Endodermal cell (in vitro differentiated cells): ENCODE measurements at regions not wholly inside any gene's neighbourhood (a gene's known extent, or its start where the extent isn't known, plus 50 kb on each side); places are given as distances from the start of the nearest gene placed in this dataset.

Experiments used
- DNase-seq: peaks from one replicate; pipeline ENCODE4 v3.0.0-alpha.2; 2017
- H3K27ac ChIP-seq: 2 replicates; pipeline ENCODE4 v1.5.1; 2013; ENCODE audit warnings: mild to moderate bottlenecking, low read depth, low read length, moderate library complexity
- H3K27me3 ChIP-seq: 2 replicates; pipeline ENCODE4 v1.6.1; 2013; ENCODE audit warnings: mild to moderate bottlenecking, low read length, moderate library complexity; ENCODE audit not compliant: insufficient read depth, control insufficient read depth, poor library complexity, severe bottlenecking
- H3K36me3 ChIP-seq: 2 replicates; pipeline ENCODE4 v1.7.0; 2013; ENCODE audit warnings: mild to moderate bottlenecking, low read length, moderate library complexity; ENCODE audit not compliant: control insufficient read depth, insufficient read depth
- H3K4me1 ChIP-seq: one replicate; pipeline ENCODE4 v1.7.0; 2013; ENCODE audit warnings: low read length; ENCODE audit not compliant: control insufficient read depth, insufficient read depth
- H3K4me3 ChIP-seq: 2 replicates; pipeline ENCODE4 v1.5.1; 2013; ENCODE audit warnings: mild to moderate bottlenecking, low read length, moderate library complexity
- H3K9ac ChIP-seq: 2 replicates; pipeline ENCODE4 v1.6.1; 2013; ENCODE audit warnings: mild to moderate bottlenecking, low read length, moderate library complexity; ENCODE audit not compliant: poor library complexity, severe bottlenecking; ENCODE audit errors: extremely low read depth
- H3K9me3 ChIP-seq: 2 replicates; pipeline ENCODE4 v1.6.1; 2013; ENCODE audit warnings: mild to moderate bottlenecking, low read length, moderate library complexity; ENCODE audit not compliant: control insufficient read depth
- H3K27ac Mint-ChIP-seq: 2 replicates; pipeline ENCODE4 v1.8.0; 2020; ENCODE audit warnings: mixed read lengths
- H3K27me3 Mint-ChIP-seq: 2 replicates; pipeline ENCODE4 v1.8.0; 2021; ENCODE audit warnings: mild to moderate bottlenecking, mixed read lengths; ENCODE audit not compliant: insufficient read depth
- H3K36me3 Mint-ChIP-seq: 2 replicates; pipeline ENCODE4 v1.8.0; 2020; ENCODE audit warnings: low read depth, mixed read lengths
- H3K4me1 Mint-ChIP-seq: 2 replicates; pipeline ENCODE4 v1.8.0; 2020; ENCODE audit warnings: mixed read lengths
- H3K4me3 Mint-ChIP-seq: 2 replicates; pipeline ENCODE4 v1.8.0; 2020; ENCODE audit warnings: mild to moderate bottlenecking, moderate library complexity, mixed read lengths
- H3K9me3 Mint-ChIP-seq: 2 replicates; pipeline ENCODE4 v1.8.0; 2020; ENCODE audit warnings: mild to moderate bottlenecking, mixed read lengths
- WGBS, 2 experiments: methylation state at CpG; one replicate each; pipeline versions ENCODE4 v1.1.5 to v1.1.7; 2013; ENCODE audit warnings: missing lambda C conversion rate in 2 of 2, mixed read lengths in 1 of 2; ENCODE audit not compliant: insufficient coverage in 1 of 2, insufficient read length in 1 of 2; 5-methylcytosine and 5-hydroxymethylcytosine counted together
- TF ChIP-seq, protein P1 (sequence below): fragments of 200-600 bp; sonication (generic); conservative IDR thresholded peaks from 2 replicates; pipeline ENCODE4 v1.5.0; 2021; ENCODE audit warnings: antibody characterized with exemption, mild to moderate bottlenecking

DNA sequence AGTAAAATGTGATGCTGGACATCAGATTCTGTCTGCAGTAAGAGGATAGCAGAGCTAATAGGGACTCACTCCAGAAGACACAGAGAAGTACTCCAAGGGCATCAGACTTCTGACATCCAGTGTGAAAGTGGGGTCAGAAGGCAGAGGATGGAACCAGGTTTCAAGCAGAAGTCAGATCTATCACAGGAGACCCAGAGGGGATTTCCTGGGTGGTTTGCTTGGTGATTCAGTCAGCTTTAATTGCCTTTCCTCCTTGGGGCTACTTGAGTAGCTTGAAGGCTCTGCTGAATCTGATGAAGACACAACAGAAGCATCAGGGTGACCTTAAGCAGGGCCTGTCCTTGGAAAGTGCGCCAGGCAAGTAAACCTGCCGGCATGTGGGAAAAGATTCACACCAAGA lies 300.6 kb downstream of the COG6 start:
- Mint-ChIP-seq H3K36me3 (no peaks in the 10 kb centered on the region), H3K4me3 (no peak overlapping the region), H3K27ac (no peak overlapping the region), H3K27me3 (no peaks in the 10 kb centered on the region), H3K4me1 (peaks cover 5% of the 10 kb centered on the region), H3K9me3 (no peaks in the 10 kb centered on the region)
- H3K9ac ChIP-seq = no peak overlapping the region
- TF ChIP-seq, protein P1, sequence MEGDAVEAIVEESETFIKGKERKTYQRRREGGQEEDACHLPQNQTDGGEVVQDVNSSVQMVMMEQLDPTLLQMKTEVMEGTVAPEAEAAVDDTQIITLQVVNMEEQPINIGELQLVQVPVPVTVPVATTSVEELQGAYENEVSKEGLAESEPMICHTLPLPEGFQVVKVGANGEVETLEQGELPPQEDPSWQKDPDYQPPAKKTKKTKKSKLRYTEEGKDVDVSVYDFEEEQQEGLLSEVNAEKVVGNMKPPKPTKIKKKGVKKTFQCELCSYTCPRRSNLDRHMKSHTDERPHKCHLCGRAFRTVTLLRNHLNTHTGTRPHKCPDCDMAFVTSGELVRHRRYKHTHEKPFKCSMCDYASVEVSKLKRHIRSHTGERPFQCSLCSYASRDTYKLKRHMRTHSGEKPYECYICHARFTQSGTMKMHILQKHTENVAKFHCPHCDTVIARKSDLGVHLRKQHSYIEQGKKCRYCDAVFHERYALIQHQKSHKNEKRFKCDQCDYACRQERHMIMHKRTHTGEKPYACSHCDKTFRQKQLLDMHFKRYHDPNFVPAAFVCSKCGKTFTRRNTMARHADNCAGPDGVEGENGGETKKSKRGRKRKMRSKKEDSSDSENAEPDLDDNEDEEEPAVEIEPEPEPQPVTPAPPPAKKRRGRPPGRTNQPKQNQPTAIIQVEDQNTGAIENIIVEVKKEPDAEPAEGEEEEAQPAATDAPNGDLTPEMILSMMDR = no peak
- no peak overlapping the region for H3K27ac ChIP-seq
- no peaks in the 10 kb centered on the region for H3K9me3 ChIP-seq
- H3K4me1 ChIP-seq = no peaks in the 10 kb centered on the region
- H3K36me3 ChIP-seq = no peaks in the 10 kb centered on the region
- no peak for DNase-seq
- no peaks in the 10 kb centered on the region for H3K27me3 ChIP-seq
- no peak overlapping the region for H3K4me3 ChIP-seq
- 67 to 98% methylated on average over 1 to 2 of the region's 2 CpGs for WGBS, 2 experiments

DNA sequence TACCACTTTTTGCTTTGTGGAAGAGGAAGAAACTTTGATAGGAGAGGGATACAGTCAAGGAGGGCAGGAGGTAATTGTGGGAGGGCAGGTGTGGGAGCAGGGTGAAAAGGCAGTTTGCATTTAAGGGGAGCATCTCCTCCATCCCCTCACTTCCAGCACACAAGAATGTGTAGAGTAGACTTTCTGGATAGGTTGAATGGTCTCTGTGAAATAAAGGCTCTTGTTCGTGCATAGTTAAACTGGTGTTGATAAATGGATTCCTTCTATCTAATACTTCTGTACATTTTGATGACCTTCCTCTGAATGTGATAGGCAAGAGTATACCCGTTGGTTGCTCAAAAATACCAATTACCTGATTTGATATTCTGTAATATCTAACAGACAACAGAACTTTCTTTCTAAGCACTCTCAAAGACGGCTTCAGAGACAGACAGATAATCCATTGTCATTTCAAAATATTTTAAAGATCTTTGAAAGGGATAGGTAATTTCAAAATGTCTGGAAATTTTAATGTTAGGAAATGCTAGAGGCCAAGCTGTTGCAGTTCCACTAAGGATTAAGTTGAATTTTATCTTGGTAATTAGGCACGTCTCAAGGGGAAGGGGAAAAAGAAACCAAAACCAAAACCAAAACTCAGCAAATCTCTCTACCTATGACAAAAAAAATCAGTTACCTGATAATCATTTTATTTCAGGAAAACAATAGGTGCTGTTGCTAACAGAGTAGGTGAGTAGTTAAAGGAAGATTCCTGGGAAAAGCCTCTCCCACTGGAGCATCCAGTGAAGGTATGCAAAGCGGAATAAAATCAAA lies 302.6 kb downstream of the COG6 start:
- H3K4me1 ChIP-seq = no peaks in the 10 kb centered on the region
- Mint-ChIP-seq H3K27ac (no peak overlapping the region), H3K4me3 (no peak overlapping the region), H3K27me3 (no peaks in the 10 kb centered on the region), H3K9me3 (no peaks in the 10 kb centered on the region), H3K4me1 (no peaks in the 10 kb centered on the region), H3K36me3 (no peaks in the 10 kb centered on the region)
- TF ChIP-seq, protein P1 = no peak
- DNase-seq = no peak
- no peak overlapping the region for H3K9ac ChIP-seq
- H3K27me3 ChIP-seq = no peaks in the 10 kb centered on the region
- WGBS, 2 experiments = 80 to 82% methylated on average over 2 to 4 of the region's 5 CpGs
- H3K4me3 ChIP-seq = no peak overlapping the region
- no peaks in the 10 kb centered on the region for H3K36me3 ChIP-seq
- no peak overlapping the region for H3K27ac ChIP-seq
- H3K9me3 ChIP-seq = no peaks in the 10 kb centered on the region

DNA sequence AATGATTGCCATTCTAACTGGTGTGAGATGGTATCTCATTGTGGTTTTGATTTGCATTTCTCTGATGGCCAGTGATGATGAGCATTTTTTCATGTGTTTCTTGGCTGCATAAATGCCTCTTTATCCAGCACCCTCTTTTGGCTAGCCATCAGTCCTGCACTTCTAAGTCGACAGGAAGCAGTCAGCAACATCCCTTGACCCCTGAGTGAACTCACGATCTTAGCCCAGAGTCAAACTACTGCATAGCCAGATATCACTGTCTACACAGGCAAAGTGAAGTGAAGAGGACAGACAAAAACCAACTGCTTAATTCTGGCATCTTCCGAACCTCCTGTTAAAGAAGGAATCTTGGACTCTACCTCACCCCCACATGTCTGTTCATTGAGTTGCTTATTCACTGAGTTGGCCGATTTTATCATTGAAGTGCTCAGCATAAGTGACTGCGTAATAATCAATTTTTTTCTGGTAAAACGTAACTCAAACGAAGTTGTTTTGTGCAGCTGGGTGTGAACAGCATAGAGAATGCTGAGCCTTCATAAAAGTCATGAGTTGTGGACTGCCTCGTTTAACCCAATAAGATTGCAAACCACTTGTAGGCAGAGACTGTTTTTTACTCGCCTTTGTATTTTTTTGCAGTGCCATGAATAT lies 304.2 kb downstream of the COG6 start:
- H3K4me1 ChIP-seq = no peaks in the 10 kb centered on the region
- Mint-ChIP-seq H3K27ac (no peak overlapping the region), H3K9me3 (no peaks in the 10 kb centered on the region), H3K27me3 (no peaks in the 10 kb centered on the region), H3K4me1 (no peaks in the 10 kb centered on the region), H3K36me3 (no peaks in the 10 kb centered on the region), H3K4me3 (no peak overlapping the region)
- no peaks in the 10 kb centered on the region for H3K27me3 ChIP-seq
- H3K36me3 ChIP-seq = no peaks in the 10 kb centered on the region
- TF ChIP-seq, protein P1 = no peak
- DNase-seq = no peak
- H3K4me3 ChIP-seq = no peak overlapping the region
- no peaks in the 10 kb centered on the region for H3K9me3 ChIP-seq
- H3K27ac ChIP-seq = no peak overlapping the region
- 83 to 84% methylated on average over 8 to 9 of the region's 9 CpGs for WGBS, 2 experiments
- H3K9ac ChIP-seq = no peak overlapping the region
